WERI-Rb-1 (cell line): ENCODE measurements at regions not wholly inside any gene's neighbourhood (a gene's known extent, or its start where the extent isn't known, plus 50 kb on each side); places are given as distances from the start of the nearest gene placed in this dataset.
A peak's percentile ranks its signal among the peaks of the same experiment; 100 is the strongest.

Experiments used
- DNase-seq: peaks from one replicate; pipeline ENCODE4 v3.0.0-alpha.2; 2020
- H3K27ac ChIP-seq: fragments of 250-450 bp; sonication (Bioruptor Pico); 2 replicates; pipeline ENCODE4 v1.5.1; 2020; ENCODE audit warnings: mild to moderate bottlenecking, moderate library complexity
- H3K27me3 ChIP-seq: fragments of 250-450 bp; sonication (Bioruptor Pico); 2 replicates; pipeline ENCODE4 v1.5.1; 2021; ENCODE audit warnings: mild to moderate bottlenecking, low read depth, moderate library complexity; ENCODE audit not compliant: insufficient read depth, severe bottlenecking
- H3K36me3 ChIP-seq: fragments of 250-450 bp; sonication (Bioruptor Pico); 2 replicates; pipeline ENCODE4 v1.5.1; 2020; ENCODE audit warnings: mild to moderate bottlenecking, moderate library complexity
- H3K4me3 ChIP-seq: 2 replicates; pipeline ENCODE4 v1.5.1; 2011; ENCODE audit warnings: low read depth, mild to moderate bottlenecking, control low read depth, low read length
- H3K9me3 ChIP-seq: fragments of 250-450 bp; sonication (Bioruptor Pico); 2 replicates; pipeline ENCODE4 v1.5.1; 2021; ENCODE audit warnings: mild to moderate bottlenecking, moderate library complexity; ENCODE audit not compliant: severe bottlenecking
- CTCF ChIP-seq: IDR thresholded peaks from 2 replicates; pipeline ENCODE4 v1.5.1; 2011; ENCODE audit warnings: low read depth, mild to moderate bottlenecking, control low read depth, inconsistent platforms, low read length

GRCh38 chr1:238135708-238136664 is 245.3 kb upstream of the ZP4 start:
- no peaks in the 10 kb centered on the region for H3K9me3 ChIP-seq
- H3K27me3 ChIP-seq, result no peaks in the 10 kb centered on the region
- no peak overlapping the region for H3K4me3 ChIP-seq
- H3K36me3 ChIP-seq, result no peaks in the 10 kb centered on the region
- no peak for DNase-seq
- TF ChIP-seq CTCF, result no peak
- H3K27ac ChIP-seq, result no peak overlapping the region

GRCh38 chr1:238129677-238130076 is 239.0 kb upstream of the ZP4 start:
- Histone ChIP-seq H3K9me3 (no peaks in the 10 kb centered on the region), H3K27me3 (no peaks in the 10 kb centered on the region), H3K4me3 (no peak overlapping the region), H3K27ac (no peak overlapping the region), H3K36me3 (no peaks in the 10 kb centered on the region)
- no peak for TF ChIP-seq CTCF
- DNase-seq, result no peak

- no peaks in the 10 kb centered on the region for H3K9me3 ChIP-seq
- no peak for DNase-seq
- H3K36me3 ChIP-seq, result no peaks in the 10 kb centered on the region
- H3K27me3 ChIP-seq, result no peaks in the 10 kb centered on the region
- no peak overlapping the region for H3K4me3 ChIP-seq
- H3K27ac ChIP-seq, result no peak overlapping the region
- TF ChIP-seq CTCF, result no peak
These were observed 232.5 kb upstream of the ZP4 start for GRCh38 chr1:238123201-238123600.

- no peaks in the 10 kb centered on the region for H3K9me3 ChIP-seq
- no peak overlapping the region for H3K27ac ChIP-seq
- no peaks in the 10 kb centered on the region for H3K36me3 ChIP-seq
- DNase-seq, result no peak
- H3K27me3 ChIP-seq, result no peaks in the 10 kb centered on the region
- TF ChIP-seq CTCF, result no peak
- no peak overlapping the region for H3K4me3 ChIP-seq
These were observed 229.1 kb upstream of the ZP4 start for GRCh38 chr1:238119861-238120260.

GRCh38 chr1:238119060-238119459 is 228.3 kb upstream of the ZP4 start:
- Histone ChIP-seq H3K9me3 (no peaks in the 10 kb centered on the region), H3K27me3 (no peaks in the 10 kb centered on the region), H3K36me3 (no peaks in the 10 kb centered on the region), H3K27ac (no peak overlapping the region), H3K4me3 (no peak overlapping the region)
- peak; percentile 35; the same call in 1 of the 2 replicates for TF ChIP-seq CTCF
- peak; percentile 38 for DNase-seq
